Ishikawa (cell line): ENCODE measurements at regions not wholly inside any gene's neighbourhood (a gene's known extent, or its start where the extent isn't known, plus 50 kb on each side); places are given as distances from the start of the nearest gene placed in this dataset.

Experiments
- CREB1 ChIP-seq: IDR thresholded peaks from 2 replicates; pipeline ENCODE4 v1.6.1; 2012; ENCODE audit warnings: low read depth
- EGR1 ChIP-seq: IDR thresholded peaks from 2 replicates; pipeline ENCODE4 v1.6.1; 2012
- EP300 ChIP-seq: IDR thresholded peaks from 2 replicates; pipeline ENCODE4 v1.6.1; 2012; ENCODE audit warnings: borderline replicate concordance
- MAX ChIP-seq: IDR thresholded peaks from 2 replicates; pipeline ENCODE4 v1.6.1; 2012
- NFIC ChIP-seq: IDR thresholded peaks from 2 replicates; pipeline ENCODE4 v1.6.1; 2012
- RAD21 ChIP-seq: IDR thresholded peaks from 2 replicates; pipeline ENCODE4 v1.6.1; 2012; ENCODE audit warnings: low read depth
- TAF1 ChIP-seq: IDR thresholded peaks from 2 replicates; pipeline ENCODE4 v1.6.1; 2012; ENCODE audit warnings: low read depth, mild to moderate bottlenecking
- USF1 ChIP-seq: IDR thresholded peaks from 2 replicates; pipeline ENCODE4 v1.6.1; 2012
- YY1 ChIP-seq: IDR thresholded peaks from 2 replicates; pipeline ENCODE4 v1.6.1; 2012; ENCODE audit warnings: low read depth

- TF ChIP-seq EP300 (no peak), USF1 (no peak), CREB1 (no peak), NFIC (no peak), MAX (no peak), EGR1 (no peak), YY1 (no peak), TAF1 (no peak), RAD21 (no peak)
These were observed 1078.9 kb upstream of the LRRTM3 start for GRCh38 chr10:65846949-65847348.
